ENCODE measurements at regions not wholly inside any gene's neighbourhood (a gene's known extent, or its start where the extent isn't known, plus 50 kb on each side); places are given as distances from the start of the nearest gene placed in this dataset.

- POLR2A ChIA-PET, result no interaction called here
- TF ChIP-seq, protein P1, sequence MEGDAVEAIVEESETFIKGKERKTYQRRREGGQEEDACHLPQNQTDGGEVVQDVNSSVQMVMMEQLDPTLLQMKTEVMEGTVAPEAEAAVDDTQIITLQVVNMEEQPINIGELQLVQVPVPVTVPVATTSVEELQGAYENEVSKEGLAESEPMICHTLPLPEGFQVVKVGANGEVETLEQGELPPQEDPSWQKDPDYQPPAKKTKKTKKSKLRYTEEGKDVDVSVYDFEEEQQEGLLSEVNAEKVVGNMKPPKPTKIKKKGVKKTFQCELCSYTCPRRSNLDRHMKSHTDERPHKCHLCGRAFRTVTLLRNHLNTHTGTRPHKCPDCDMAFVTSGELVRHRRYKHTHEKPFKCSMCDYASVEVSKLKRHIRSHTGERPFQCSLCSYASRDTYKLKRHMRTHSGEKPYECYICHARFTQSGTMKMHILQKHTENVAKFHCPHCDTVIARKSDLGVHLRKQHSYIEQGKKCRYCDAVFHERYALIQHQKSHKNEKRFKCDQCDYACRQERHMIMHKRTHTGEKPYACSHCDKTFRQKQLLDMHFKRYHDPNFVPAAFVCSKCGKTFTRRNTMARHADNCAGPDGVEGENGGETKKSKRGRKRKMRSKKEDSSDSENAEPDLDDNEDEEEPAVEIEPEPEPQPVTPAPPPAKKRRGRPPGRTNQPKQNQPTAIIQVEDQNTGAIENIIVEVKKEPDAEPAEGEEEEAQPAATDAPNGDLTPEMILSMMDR (IDR thresholded peaks at IDR 0.05; ENCODE audit: control extremely low read depth, extremely low read depth, low read depth, missing control alignments), result no peak
- no peak for DNase-seq (ENCODE audit: extremely low spot score)
These were observed 50.0 kb downstream of the JAKMIP3 start for GRCh38 chr10:132115732-132116131.

DNA sequence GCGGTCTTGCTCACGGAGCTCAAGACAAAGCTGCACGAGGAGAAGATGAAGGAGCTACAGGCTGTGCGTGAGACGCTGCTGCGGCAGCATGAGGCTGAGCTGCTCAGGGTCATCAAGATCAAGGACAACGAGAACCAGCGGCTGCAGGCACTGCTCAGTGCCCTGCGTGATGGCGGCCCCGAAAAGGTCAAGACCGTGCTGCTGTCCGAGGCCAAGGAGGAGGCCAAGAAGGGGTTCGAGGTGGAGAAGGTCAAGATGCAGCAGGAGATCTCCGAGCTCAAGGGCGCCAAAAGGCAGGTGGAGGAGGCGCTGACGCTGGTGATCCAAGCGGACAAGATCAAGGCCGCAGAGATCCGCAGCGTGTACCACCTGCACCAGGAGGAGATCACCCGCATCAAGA is 51.4 kb downstream of the JAKMIP3 start:
- TF ChIP-seq, protein P1 (IDR thresholded peaks at IDR 0.05; ENCODE audit: control extremely low read depth, extremely low read depth, low read depth, missing control alignments), result no peak
- no peak for DNase-seq (ENCODE audit: extremely low spot score)
- POLR2A ChIA-PET, result no interaction called here
- CTCF ChIA-PET, result no interaction called here

More at GRCh38 chr10:132115732-132116131, 50.0 kb downstream of the JAKMIP3 start:
- CTCF ChIA-PET, result no interaction called here

DNA sequence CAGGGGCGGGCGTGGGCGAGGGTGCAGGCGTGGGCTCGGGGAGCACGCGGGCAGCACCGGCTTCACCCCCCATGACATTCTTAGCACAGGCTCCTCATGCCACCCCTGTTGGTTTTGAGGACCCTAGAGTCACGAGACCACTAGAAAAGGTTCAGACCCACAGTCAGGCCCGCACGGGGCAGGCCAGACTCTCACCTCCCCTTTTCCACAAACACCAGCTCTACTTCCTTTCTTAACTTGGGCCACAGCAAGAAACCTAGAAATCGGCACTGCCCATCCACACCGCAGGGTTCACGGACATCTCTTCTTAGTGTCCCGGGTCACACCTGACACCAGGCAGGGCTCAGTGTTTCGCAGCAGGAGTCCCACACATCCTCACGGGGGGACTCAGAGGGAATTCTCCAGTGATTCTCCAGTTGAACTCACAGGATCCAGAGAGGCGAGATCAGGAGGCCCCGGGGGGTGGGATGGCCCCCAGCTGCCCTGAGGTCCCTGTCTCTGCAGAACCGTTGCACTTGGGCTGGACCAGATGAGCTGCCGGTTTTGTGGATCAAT is 52.0 kb downstream of the JAKMIP3 start:
- DNase-seq (ENCODE audit: extremely low spot score), result no peak
- TF ChIP-seq, protein P1 (IDR thresholded peaks at IDR 0.05; ENCODE audit: control extremely low read depth, extremely low read depth, low read depth, missing control alignments), result no peak
- ChIA-PET POLR2A (no interaction called here), CTCF (no interaction called here)

DNA sequence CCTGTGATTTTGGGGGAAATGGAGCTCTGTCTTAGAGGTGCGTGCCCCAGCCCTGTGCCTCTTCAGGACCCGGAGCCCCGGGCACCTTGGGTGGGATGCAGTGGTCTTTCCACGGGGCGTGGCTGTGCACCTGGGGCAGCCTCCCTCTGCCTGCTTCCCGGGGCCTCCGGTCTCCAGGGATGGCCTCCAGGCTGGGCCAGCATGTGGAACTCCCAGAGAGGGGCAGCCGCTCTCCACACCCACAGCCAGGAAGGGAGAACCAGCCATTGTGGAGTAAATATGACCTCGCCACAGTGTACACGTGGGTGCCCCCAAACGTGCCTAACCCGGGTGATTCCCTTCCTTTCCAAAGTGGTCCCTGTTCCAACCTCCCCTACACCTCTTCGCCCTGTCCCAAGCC is 52.6 kb downstream of the JAKMIP3 start:
- CTCF ChIA-PET, result no interaction called here
- DNase-seq (ENCODE audit: extremely low spot score), result no peak
- POLR2A ChIA-PET, result no interaction called here
- TF ChIP-seq, protein P1 (IDR thresholded peaks at IDR 0.05; ENCODE audit: control extremely low read depth, extremely low read depth, low read depth, missing control alignments), result no peak

- TF ChIP-seq, protein P1 (IDR thresholded peaks at IDR 0.05; ENCODE audit: control extremely low read depth, extremely low read depth, low read depth, missing control alignments), result no peak
- ChIA-PET POLR2A (no interaction called here), CTCF (no interaction called here)
- DNase-seq (ENCODE audit: extremely low spot score), result no peak
These were observed 54.5 kb downstream of the JAKMIP3 start for GRCh38 chr10:132120200-132120599.

DNA sequence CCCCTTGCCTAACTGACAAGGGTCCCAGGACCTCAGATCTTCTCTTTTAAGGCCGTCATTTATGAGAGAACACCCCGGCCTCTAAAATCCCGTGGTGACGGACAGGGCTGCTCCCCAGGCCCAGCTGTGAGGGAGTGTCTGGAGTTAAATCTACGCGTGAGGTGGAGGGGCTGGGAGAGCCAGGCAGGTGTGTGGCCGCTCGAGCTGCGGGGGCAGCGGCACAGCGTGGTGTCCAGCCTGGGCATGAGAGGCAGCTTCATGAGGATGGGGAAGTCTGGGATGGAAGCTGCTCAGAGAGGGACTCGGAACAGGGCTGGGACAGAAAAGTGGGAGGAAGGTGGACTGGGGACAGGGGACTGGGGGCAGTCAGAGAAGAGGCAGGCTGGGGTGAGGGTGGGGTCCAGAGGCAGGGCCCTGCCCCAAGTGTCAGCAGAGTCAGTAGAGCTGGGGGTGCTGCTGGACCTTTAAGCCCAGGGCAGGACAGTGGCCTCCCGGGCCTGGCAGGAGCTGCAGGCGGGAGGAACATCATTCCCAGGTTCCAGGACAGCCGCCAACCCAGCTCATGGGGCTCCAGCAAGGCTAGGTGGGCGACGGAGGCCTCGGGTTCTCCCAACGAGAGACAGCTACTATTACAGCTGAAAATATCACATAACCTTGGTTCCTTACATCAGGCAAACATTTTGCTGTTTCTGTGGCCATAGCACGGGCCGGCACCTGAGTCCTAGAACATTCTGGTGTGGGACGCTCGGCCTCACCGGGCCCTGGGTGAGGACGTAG is 55.2 kb downstream of the JAKMIP3 start:
- ChIA-PET POLR2A (no interaction called here), CTCF (no interaction called here)
- TF ChIP-seq, protein P1 (IDR thresholded peaks at IDR 0.05; ENCODE audit: control extremely low read depth, extremely low read depth, low read depth, missing control alignments), result no peak
- no peak for DNase-seq (ENCODE audit: extremely low spot score)

Data from GM10248 (cell line).